ENCODE measurements at regions not wholly inside any gene's neighbourhood (a gene's known extent, or its start where the extent isn't known, plus 50 kb on each side); places are given as distances from the start of the nearest gene placed in this dataset.

GRCh38 chr2:193712912-193713311 is 1518.2 kb upstream of the TMEFF2 start:
- Mint-ChIP-seq H3K36me3 (no peaks in the 10 kb centered on the region), H3K4me3 (no peak overlapping the region), H3K4me1 (ENCODE audit: low read depth) (no peaks in the 10 kb centered on the region), H3K27me3 (no peaks in the 10 kb centered on the region), H3K9me3 (ENCODE audit: low read depth) (peaks cover 7% of the 10 kb centered on the region), H3K27ac (no peak overlapping the region)

GRCh38 chr2:193703411-193703810 is 1508.7 kb upstream of the TMEFF2 start:
- H3K9me3 Mint-ChIP-seq (ENCODE audit: low read depth): peaks cover 7% of the 10 kb centered on the region
- H3K27ac Mint-ChIP-seq: no peak overlapping the region
- H3K36me3 Mint-ChIP-seq: no peaks in the 10 kb centered on the region
- no peak overlapping the region for H3K4me3 Mint-ChIP-seq
- no peaks in the 10 kb centered on the region for H3K4me1 Mint-ChIP-seq (ENCODE audit: low read depth)
- no peaks in the 10 kb centered on the region for H3K27me3 Mint-ChIP-seq

GRCh38 chr2:193701484-193701883 is 1506.8 kb upstream of the TMEFF2 start:
- Mint-ChIP-seq H3K27ac (no peak overlapping the region), H3K27me3 (no peaks in the 10 kb centered on the region), H3K36me3 (no peaks in the 10 kb centered on the region), H3K4me1 (ENCODE audit: low read depth) (no peaks in the 10 kb centered on the region), H3K4me3 (no peak overlapping the region), H3K9me3 (ENCODE audit: low read depth) (peaks cover 3% of the 10 kb centered on the region)

- H3K27ac Mint-ChIP-seq: no peak overlapping the region
- no peak overlapping the region for H3K4me3 Mint-ChIP-seq
- H3K36me3 Mint-ChIP-seq: no peaks in the 10 kb centered on the region
- H3K27me3 Mint-ChIP-seq: no peaks in the 10 kb centered on the region
- H3K9me3 Mint-ChIP-seq (ENCODE audit: low read depth): no peaks in the 10 kb centered on the region
- H3K4me1 Mint-ChIP-seq (ENCODE audit: low read depth): no peaks in the 10 kb centered on the region
Observed at GRCh38 chr2:193695367-193695766, 1500.6 kb upstream of the TMEFF2 start.

GRCh38 chr2:193693758-193694157 is 1499.0 kb upstream of the TMEFF2 start:
- H3K4me3 Mint-ChIP-seq: no peak overlapping the region
- H3K27ac Mint-ChIP-seq: no peak overlapping the region
- H3K36me3 Mint-ChIP-seq: no peaks in the 10 kb centered on the region
- no peaks in the 10 kb centered on the region for H3K9me3 Mint-ChIP-seq (ENCODE audit: low read depth)
- no peaks in the 10 kb centered on the region for H3K27me3 Mint-ChIP-seq
- no peaks in the 10 kb centered on the region for H3K4me1 Mint-ChIP-seq (ENCODE audit: low read depth)

GRCh38 chr2:193690572-193690971 is 1495.8 kb upstream of the TMEFF2 start:
- Mint-ChIP-seq H3K27me3 (no peaks in the 10 kb centered on the region), H3K27ac (no peak overlapping the region), H3K36me3 (no peaks in the 10 kb centered on the region), H3K4me1 (ENCODE audit: low read depth) (no peaks in the 10 kb centered on the region), H3K4me3 (no peak overlapping the region), H3K9me3 (ENCODE audit: low read depth) (no peaks in the 10 kb centered on the region)

GRCh38 chr2:193687195-193687594 is 1492.5 kb upstream of the TMEFF2 start:
- Mint-ChIP-seq H3K4me1 (ENCODE audit: low read depth) (no peaks in the 10 kb centered on the region), H3K4me3 (no peak overlapping the region), H3K27me3 (no peaks in the 10 kb centered on the region), H3K27ac (no peak overlapping the region), H3K9me3 (ENCODE audit: low read depth) (no peaks in the 10 kb centered on the region), H3K36me3 (no peaks in the 10 kb centered on the region)

GRCh38 chr2:193679847-193680246 is 1485.1 kb upstream of the TMEFF2 start:
- Mint-ChIP-seq H3K4me3 (no peak overlapping the region), H3K27me3 (no peaks in the 10 kb centered on the region), H3K27ac (no peak overlapping the region), H3K9me3 (ENCODE audit: low read depth) (no peaks in the 10 kb centered on the region), H3K4me1 (ENCODE audit: low read depth) (no peaks in the 10 kb centered on the region), H3K36me3 (no peaks in the 10 kb centered on the region)

- Mint-ChIP-seq H3K9me3 (ENCODE audit: low read depth) (no peaks in the 10 kb centered on the region), H3K4me3 (no peak overlapping the region), H3K4me1 (ENCODE audit: low read depth) (no peaks in the 10 kb centered on the region), H3K27ac (no peak overlapping the region), H3K36me3 (no peaks in the 10 kb centered on the region), H3K27me3 (no peaks in the 10 kb centered on the region)
Observed at GRCh38 chr2:193670478-193670877, 1475.7 kb upstream of the TMEFF2 start.

GRCh38 chr2:193668557-193669323 is 1474.0 kb upstream of the TMEFF2 start:
- H3K36me3 Mint-ChIP-seq: no peaks in the 10 kb centered on the region
- H3K27me3 Mint-ChIP-seq: no peaks in the 10 kb centered on the region
- no peak overlapping the region for H3K27ac Mint-ChIP-seq
- no peaks in the 10 kb centered on the region for H3K4me1 Mint-ChIP-seq (ENCODE audit: low read depth)
- H3K4me3 Mint-ChIP-seq: no peak overlapping the region
- H3K9me3 Mint-ChIP-seq (ENCODE audit: low read depth): no peaks in the 10 kb centered on the region

- Mint-ChIP-seq H3K9me3 (ENCODE audit: low read depth) (peaks cover 12% of the 10 kb centered on the region), H3K27ac (no peak overlapping the region)
Observed at GRCh38 chr2:193627927-193628272, 1433.2 kb upstream of the TMEFF2 start.

GRCh38 chr2:193627187-193627926 is 1432.6 kb upstream of the TMEFF2 start:
- Mint-ChIP-seq H3K27me3 (no peaks in the 10 kb centered on the region), H3K36me3 (no peaks in the 10 kb centered on the region), H3K4me3 (no peak overlapping the region), H3K4me1 (ENCODE audit: low read depth) (no peaks in the 10 kb centered on the region), H3K9me3 (ENCODE audit: low read depth) (peaks cover 12% of the 10 kb centered on the region), H3K27ac (no peak overlapping the region)

More at GRCh38 chr2:193627927-193628272, 1433.2 kb upstream of the TMEFF2 start:
- no peaks in the 10 kb centered on the region for H3K36me3 Mint-ChIP-seq
- no peak overlapping the region for H3K4me3 Mint-ChIP-seq
- H3K4me1 Mint-ChIP-seq (ENCODE audit: low read depth): no peaks in the 10 kb centered on the region
- no peaks in the 10 kb centered on the region for H3K27me3 Mint-ChIP-seq

GRCh38 chr2:193608451-193608850 is 1413.7 kb upstream of the TMEFF2 start:
- Mint-ChIP-seq H3K27ac (no peak overlapping the region), H3K9me3 (ENCODE audit: low read depth) (no peaks in the 10 kb centered on the region), H3K4me3 (no peak overlapping the region), H3K4me1 (ENCODE audit: low read depth) (no peaks in the 10 kb centered on the region), H3K36me3 (no peaks in the 10 kb centered on the region), H3K27me3 (no peaks in the 10 kb centered on the region)

GRCh38 chr2:193590831-193591230 is 1396.1 kb upstream of the TMEFF2 start:
- H3K4me3 Mint-ChIP-seq: no peak overlapping the region
- H3K36me3 Mint-ChIP-seq: no peaks in the 10 kb centered on the region
- H3K27ac Mint-ChIP-seq: no peak overlapping the region
- H3K27me3 Mint-ChIP-seq: no peaks in the 10 kb centered on the region
- peaks cover 15% of the 10 kb centered on the region for H3K9me3 Mint-ChIP-seq (ENCODE audit: low read depth)
- no peaks in the 10 kb centered on the region for H3K4me1 Mint-ChIP-seq (ENCODE audit: low read depth)

GRCh38 chr2:193584522-193584938 is 1389.8 kb upstream of the TMEFF2 start:
- H3K4me3 Mint-ChIP-seq: no peak overlapping the region
- no peak overlapping the region for H3K27ac Mint-ChIP-seq
- H3K27me3 Mint-ChIP-seq: no peaks in the 10 kb centered on the region
- no peaks in the 10 kb centered on the region for H3K4me1 Mint-ChIP-seq (ENCODE audit: low read depth)
- H3K9me3 Mint-ChIP-seq (ENCODE audit: low read depth): no peaks in the 10 kb centered on the region
- H3K36me3 Mint-ChIP-seq: no peaks in the 10 kb centered on the region

Measured in activated naive CD8-positive, alpha-beta T cell (primary cell).